Umbilical cord (tissue), 1 donor: ENCODE measurements at regions not wholly inside any gene's neighbourhood (a gene's known extent, or its start where the extent isn't known, plus 50 kb on each side); places are given as distances from the start of the nearest gene placed in this dataset.
"Not testable (repeated sequence)": the region's sequence is repeated elsewhere in the genome, so short reads cannot be mapped to it uniquely, and the experiment has no call there.

Source experiments
- DNase-seq: peaks from one replicate; pipeline ENCODE4 v3.0.0-alpha.2; 2015; ENCODE audit warnings: low spot score

DNA sequence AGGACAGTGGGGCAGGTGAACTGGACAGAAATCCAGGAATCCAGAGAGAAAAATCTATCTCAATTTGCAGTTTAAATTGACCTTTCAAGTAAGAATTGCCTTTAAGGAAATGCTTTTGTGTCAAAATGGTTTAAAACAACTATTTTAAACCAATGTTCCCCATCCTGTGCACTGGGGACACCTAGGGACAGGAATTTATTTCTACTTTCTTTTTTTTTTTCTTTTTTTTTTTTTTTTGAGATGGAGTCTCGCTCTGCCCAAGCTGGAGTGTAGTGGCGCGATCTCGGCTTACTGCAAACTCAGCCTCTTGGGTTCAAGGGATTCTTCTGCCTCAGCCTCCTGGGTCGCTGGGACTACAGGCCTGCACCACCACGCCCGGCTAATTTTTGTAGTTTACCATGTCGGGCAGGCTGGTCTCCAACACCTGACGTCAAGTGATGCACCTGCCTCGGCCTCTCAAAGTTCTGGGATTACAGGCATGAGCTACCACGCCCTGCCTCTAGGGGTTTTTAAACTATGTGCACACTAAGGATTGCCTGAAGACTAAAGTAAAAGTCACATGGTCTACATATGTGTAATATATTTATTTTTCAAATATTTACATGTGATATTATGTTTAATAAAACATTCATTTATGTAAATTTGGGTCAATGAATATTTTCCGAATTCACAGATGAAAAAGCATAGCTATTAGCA, 1213.4 kb downstream of the STIM2 start:
- DNase-seq = no peak

- peak; percentile 96 for DNase-seq
Measured at GRCh38 chr4:28075401-28075956, 1214.8 kb downstream of the STIM2 start.

DNA sequence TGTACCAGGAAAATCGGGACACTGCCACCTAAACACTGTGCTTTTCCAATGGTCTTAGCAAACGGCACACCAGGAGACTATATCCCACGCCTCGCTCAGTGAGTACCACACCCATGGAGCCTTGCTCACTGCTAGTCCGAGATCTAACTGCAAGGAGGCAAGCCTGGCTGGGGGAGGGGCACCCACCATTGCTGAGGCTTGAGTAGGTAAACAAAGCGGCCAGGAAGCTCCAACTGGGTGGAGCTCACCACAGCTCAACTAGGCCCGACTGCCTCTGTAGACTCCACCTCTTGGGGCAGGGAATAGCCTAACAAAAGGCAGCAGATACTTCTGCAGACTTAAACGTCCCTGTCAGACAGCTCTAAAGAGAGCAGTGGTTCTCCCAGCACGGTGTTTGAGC, 1216.6 kb downstream of the STIM2 start:
- DNase-seq = not testable (repeated sequence)

- DNase-seq = no peak
Measured at GRCh38 chr4:28082686-28083390, 1222.2 kb downstream of the STIM2 start.

- no peak for DNase-seq
Measured at GRCh38 chr4:28092610-28093009, 1232.0 kb downstream of the STIM2 start.

DNA sequence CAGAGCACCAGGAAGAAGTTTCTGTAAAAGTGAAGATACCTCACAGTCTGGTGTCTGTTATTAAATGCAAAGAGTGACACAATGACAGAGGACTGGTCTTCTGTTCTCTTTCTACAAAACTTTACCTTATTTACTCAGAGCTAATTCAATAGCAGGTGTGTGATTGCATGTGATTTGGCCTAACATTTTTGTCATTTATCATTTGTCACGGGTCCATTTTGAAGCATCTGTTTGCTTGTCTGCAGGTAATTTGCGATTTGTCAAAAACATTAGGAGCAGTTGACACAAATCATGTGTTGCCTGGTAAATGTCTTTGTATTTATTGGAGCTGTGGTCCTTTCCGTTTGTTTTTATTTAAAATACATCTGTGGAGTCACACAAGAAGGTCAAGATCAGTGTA, 1232.4 kb downstream of the STIM2 start:
- no peak for DNase-seq

DNA sequence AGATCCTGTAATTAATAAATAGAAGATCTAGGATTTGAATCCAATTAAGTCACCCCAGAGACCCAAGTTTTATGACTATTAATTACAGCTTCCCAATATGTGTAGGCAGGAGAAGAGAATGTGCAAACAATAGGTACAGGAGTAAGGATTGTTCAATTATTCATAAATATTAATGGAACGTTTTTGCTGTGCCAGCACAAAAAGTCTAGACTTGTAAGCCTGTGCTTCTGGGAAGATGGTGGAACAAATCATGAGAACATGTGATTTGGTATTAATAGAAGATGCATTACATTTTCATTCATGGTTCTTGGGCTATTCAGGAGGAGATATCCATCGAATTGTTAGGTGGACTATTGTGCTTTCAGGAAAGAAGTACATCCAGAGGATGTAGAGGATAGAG, 1240.9 kb downstream of the STIM2 start:
- DNase-seq = no peak

DNA sequence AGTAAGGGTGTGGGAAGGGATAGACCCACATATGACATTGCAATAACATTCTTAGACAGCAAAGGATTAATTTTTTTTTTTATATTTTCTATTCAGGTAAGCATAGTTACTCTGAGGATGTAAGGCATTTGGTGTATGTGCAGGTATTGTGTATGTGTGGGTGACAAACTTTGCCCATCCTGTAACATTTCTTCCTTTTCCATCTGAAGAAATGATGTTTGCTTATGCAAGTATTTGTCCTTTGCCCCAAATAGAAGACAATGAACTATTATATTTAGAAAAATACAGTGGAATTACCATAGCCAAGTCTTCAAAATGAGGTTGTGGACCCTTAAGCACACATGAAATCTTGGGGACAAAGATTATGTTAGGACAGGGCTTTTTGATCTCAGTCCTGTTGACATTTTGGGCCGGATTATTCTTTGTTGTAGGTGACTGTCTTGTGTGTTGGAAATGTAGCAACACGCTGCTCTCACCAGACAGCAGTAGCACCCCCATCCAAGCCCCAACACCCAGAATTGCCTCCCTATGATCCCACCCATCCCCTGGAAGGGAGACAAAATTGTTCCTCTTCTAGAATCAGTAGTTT, 1244.7 kb downstream of the STIM2 start:
- no peak for DNase-seq

- DNase-seq = no peak
Measured at GRCh38 chr4:28106155-28106554, 1245.5 kb downstream of the STIM2 start.

DNA sequence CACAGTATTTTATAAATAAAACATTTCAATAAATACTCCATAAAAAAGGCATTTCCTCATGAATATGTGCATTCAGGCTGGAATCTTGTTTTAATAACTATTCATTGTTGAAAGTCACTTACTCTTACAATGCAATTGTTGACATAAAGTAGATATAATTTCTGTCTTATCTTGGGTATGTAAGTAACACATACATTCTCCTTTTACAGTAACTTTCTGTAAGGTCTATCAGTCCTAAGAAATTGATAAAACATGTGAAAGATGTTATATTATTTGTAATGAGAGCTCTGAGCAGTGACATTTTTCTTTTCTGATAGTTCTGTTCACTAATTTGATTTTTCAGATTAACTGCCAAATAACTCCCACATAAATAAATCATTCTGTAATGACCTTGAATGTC, 1249.2 kb downstream of the STIM2 start:
- no peak for DNase-seq

DNA sequence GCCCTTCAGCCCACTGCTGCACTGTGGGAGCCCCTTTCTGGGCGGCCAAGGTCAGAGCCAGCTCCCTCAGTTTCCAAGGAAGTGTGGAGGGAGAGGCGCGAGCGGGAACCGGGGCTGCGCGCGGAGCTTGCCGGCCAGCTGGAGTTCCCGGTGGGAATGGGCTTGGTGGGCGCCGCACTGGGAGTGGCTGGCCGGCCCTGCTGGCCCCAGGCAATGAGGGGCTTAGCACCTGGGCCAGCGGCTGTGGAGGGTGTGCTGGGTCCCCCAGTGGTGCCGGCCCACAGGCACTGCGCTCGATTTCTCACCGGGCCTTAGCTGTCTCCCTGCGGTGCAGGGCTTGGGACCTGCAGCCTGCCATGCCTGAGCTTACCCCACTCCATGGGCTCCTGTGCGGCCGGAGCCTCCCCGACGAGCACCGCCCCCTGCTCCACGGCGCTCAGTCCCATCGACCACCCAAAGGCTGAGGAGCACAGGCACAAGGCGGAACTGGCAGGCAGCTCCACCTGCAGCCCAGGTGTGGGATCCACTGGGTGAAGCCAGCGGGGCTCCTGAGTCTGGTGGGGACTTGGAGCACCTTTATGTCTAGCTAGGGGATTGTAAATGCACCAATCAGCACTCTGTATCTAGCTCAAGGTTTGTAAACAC, 1252.2 kb downstream of the STIM2 start:
- not testable (repeated sequence) for DNase-seq

DNA sequence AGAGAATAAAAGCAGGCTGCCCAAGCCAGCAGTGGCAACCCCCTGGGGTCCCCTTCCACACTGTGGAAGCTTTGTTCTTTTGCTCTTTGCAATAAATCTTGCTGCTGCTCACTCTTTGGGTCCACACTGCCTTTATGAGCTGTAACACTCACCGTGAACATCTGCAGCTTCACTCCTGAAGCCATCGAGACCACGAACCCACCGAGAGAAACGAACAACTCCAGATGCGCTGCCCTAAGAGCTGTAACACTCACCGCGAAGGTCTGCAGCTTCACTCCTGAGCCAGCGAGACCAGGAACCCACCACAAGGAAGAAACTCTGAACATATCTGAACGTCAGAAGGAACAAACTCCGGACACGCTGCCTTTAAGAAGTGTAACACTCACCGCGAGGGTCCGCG, 1252.9 kb downstream of the STIM2 start:
- DNase-seq = not testable (repeated sequence)

DNA sequence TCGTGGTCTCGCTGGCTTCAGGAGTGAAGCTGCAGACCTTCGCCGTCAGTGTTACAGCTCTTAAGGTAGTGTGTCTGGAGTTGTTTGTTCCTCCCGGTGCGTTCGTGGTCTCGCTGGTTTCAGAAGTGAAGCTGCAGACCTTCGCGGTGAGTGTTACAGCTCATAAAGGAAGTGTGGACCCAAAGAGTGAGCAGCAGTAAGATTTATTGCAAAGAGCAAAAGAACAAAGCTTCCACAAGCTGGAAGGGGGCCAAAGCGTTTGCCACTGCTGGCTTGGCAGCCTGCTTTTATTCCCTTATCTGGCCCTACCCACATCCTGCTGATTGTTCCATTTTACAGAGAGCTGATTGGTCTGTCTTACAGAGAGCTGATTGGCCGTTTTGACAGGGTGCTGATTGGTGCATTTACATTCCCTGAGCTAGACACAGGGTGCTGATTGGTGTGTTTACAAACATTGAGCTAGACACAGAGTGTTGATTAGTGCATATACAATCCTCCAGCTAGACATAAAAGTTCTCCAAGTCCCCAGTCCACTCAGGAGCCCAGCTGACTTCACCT, 1256.0 kb downstream of the STIM2 start:
- not testable (repeated sequence) for DNase-seq

GRCh38 chr4:28117084-28117682, 1256.5 kb downstream of the STIM2 start:
- DNase-seq = no peak

- DNase-seq = no peak
Measured at GRCh38 chr4:28146191-28146590, 1285.5 kb downstream of the STIM2 start.

DNA sequence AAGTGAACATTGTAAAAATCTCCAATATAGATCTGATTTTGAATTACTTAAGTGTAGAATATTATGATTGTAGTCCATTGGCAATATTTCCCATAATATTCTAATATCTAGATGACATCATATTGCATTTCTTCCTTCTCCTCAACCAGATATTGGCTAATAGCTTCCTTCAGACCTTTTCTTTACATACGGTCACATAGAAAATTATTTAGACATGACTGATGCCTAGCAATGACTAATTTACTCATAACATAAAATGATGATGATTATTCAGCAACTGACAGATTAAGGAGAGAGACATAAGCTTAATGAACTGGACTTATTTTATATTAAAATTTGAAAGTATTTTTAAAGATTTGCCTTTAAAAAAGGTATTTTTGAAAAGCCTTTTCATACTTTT, 1287.6 kb downstream of the STIM2 start:
- no peak for DNase-seq

DNA sequence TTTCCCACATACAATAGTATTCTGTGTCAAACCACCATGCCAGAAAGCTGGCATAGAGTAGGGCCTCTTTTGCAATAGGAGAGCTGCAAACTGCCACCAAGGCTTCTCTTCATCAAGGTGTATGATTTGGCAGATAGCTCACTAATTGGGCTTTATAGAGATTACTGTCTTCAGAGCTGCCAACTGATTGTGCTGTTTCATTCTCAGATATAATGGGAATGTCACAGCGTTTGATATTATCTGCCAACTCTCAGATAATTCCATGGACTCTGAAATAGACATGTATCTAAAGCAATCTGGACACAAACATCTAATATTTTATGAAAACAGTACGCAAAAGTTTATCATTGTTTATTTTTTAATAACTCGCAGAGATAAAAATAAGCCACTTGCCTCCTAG, 1289.1 kb downstream of the STIM2 start:
- DNase-seq = no peak

DNA sequence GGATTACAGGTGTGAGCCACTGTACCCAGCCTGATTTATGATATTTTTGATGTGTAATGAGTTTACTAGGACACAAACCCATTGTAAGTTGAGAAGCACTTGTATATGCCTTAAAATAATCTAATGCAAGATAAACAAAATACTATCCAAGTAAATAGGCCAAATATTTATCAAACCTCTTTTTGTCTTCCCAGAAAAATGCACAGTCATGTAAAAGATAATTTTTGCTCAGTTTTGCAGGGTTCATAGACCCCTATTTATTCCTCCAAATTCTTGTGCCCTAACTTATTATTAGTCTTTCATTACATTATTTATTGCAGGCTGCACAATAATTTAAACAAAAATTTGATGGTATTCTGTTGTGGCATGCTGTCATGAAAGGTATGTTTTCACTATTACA, 1290.7 kb downstream of the STIM2 start:
- no peak for DNase-seq

DNA sequence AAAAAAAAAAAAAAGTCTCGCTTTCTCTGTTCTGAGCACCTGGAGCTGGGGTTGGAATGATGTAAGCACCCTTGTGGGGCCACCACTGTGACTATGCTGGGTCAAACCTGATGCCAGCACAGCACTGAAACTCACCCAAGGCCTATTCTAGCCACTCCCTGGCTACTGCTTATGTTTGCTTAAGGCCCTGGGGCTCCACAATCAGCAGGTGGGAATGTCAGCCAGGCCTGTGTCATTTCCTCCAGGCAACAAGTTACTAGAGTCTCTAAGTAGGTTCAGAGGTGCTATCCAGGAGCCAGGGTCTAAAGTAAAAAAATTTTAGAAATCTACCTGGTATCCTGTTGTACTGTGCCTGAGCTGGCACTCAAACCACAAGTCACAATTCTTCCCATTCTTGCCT, 1306.8 kb downstream of the STIM2 start:
- no peak for DNase-seq

- DNase-seq = no peak
Measured at GRCh38 chr4:28176942-28177341, 1316.3 kb downstream of the STIM2 start.

- peak; percentile 45 for DNase-seq
Measured at GRCh38 chr4:28177641-28178040, 1317.0 kb downstream of the STIM2 start.
